ENCODE measurements at regions not wholly inside any gene's neighbourhood (a gene's known extent, or its start where the extent isn't known, plus 50 kb on each side); places are given as distances from the start of the nearest gene placed in this dataset.

DNA sequence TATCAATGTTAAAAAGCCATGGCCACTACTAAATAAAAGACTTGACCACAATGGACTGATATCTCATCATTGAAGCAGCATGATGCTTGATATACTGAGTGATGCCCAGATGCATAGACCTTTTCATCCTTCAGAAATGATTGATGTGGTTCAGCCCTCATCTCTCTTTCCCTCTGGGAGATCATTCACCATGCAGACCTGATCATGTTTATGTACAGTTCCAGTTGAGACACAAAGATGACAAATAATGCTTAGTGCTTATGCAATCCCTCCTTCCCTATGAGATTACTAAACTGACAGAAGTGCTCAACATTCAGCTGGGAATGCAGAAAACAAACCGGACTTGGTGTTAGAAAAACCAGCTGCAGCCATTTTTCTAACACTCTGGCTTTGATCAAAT is 91.9 kb upstream of the TLR4 start:
- Mint-ChIP-seq H3K4me3 (ENCODE audit: low read depth, unreplicated experiment) (no peak overlapping the region), H3K9me3 (ENCODE audit: low read depth, unreplicated experiment) (peaks cover 8% of the 10 kb centered on the region), H3K27me3 (ENCODE audit: unreplicated experiment) (no peaks in the 10 kb centered on the region), H3K4me1 (ENCODE audit: low read depth, unreplicated experiment) (no peaks in the 10 kb centered on the region), H3K27ac (ENCODE audit: unreplicated experiment) (no peak overlapping the region), H3K36me3 (ENCODE audit: insufficient read depth, unreplicated experiment) (no peaks in the 10 kb centered on the region)
- CTCF ChIA-PET = no interaction called here
- DNase-seq = no peak
- TF ChIP-seq, protein P1, sequence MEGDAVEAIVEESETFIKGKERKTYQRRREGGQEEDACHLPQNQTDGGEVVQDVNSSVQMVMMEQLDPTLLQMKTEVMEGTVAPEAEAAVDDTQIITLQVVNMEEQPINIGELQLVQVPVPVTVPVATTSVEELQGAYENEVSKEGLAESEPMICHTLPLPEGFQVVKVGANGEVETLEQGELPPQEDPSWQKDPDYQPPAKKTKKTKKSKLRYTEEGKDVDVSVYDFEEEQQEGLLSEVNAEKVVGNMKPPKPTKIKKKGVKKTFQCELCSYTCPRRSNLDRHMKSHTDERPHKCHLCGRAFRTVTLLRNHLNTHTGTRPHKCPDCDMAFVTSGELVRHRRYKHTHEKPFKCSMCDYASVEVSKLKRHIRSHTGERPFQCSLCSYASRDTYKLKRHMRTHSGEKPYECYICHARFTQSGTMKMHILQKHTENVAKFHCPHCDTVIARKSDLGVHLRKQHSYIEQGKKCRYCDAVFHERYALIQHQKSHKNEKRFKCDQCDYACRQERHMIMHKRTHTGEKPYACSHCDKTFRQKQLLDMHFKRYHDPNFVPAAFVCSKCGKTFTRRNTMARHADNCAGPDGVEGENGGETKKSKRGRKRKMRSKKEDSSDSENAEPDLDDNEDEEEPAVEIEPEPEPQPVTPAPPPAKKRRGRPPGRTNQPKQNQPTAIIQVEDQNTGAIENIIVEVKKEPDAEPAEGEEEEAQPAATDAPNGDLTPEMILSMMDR (IDR thresholded peaks at IDR 0.05; ENCODE audit: unreplicated experiment) = no peak
- BruUV-seq (replicated peaks) = no TSS peak
- intact Hi-C loops (cut with micrococcal nuclease; ENCODE audit: unreplicated experiment) = no loop called here

DNA sequence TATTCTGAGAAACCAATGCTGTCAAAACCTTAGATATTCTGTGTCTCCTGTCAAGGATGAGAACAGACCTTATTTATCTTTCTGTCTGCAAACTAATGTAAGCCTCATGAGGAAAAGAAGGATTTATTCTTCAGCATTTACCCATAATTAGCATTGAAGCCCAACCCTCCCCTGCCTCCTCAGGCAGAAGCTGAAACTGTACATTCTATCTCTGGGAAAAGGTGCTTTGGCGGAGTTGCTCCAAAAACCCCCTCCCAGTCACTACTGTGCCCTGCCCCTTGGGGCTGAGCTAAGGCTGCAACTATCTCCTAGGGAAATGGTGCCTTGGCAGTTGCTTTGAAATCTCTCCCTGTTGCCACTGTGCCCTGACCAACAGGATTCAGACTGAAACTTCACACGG is 106.2 kb upstream of the TLR4 start:
- Mint-ChIP-seq H3K9me3 (ENCODE audit: low read depth, unreplicated experiment) (peaks cover 15% of the 10 kb centered on the region), H3K27ac (ENCODE audit: unreplicated experiment) (no peak overlapping the region), H3K4me3 (ENCODE audit: low read depth, unreplicated experiment) (no peak overlapping the region), H3K4me1 (ENCODE audit: low read depth, unreplicated experiment) (no peaks in the 10 kb centered on the region), H3K36me3 (ENCODE audit: insufficient read depth, unreplicated experiment) (no peaks in the 10 kb centered on the region), H3K27me3 (ENCODE audit: unreplicated experiment) (no peaks in the 10 kb centered on the region)
- intact Hi-C loops (cut with micrococcal nuclease; ENCODE audit: unreplicated experiment) = no loop called here
- TF ChIP-seq, protein P1 (IDR thresholded peaks at IDR 0.05; ENCODE audit: unreplicated experiment) = no peak
- BruUV-seq (replicated peaks) = no TSS peak
- CTCF ChIA-PET = no interaction called here
- no peak for DNase-seq

DNA sequence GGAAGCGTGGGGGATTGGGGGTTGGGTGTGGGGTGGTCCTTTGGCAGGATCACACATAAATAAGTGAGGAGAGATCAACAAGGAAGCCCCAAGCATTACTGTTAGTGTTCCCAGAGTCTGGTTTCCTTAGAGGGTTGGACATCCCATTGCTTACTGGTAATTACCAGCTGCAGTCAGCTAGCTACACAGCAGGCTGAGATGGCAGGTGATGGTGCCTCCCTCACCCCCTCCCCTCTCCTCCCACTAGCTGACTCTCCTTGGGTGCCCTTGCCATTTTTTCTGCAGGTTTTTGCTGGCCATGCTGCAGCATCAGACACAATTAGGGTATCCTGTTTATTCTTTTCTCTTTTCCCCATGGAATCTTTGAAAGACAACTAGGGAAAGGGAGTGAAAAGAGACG is 107.5 kb upstream of the TLR4 start:
- TF ChIP-seq, protein P1 (IDR thresholded peaks at IDR 0.05; ENCODE audit: unreplicated experiment) = no peak
- Mint-ChIP-seq H3K27me3 (ENCODE audit: unreplicated experiment) (no peaks in the 10 kb centered on the region), H3K27ac (ENCODE audit: unreplicated experiment) (no peak overlapping the region), H3K36me3 (ENCODE audit: insufficient read depth, unreplicated experiment) (no peaks in the 10 kb centered on the region), H3K9me3 (ENCODE audit: low read depth, unreplicated experiment) (peaks cover 12% of the 10 kb centered on the region), H3K4me3 (ENCODE audit: low read depth, unreplicated experiment) (no peak overlapping the region), H3K4me1 (ENCODE audit: low read depth, unreplicated experiment) (no peaks in the 10 kb centered on the region)
- CTCF ChIA-PET = no interaction called here
- no TSS peak for BruUV-seq (replicated peaks)
- intact Hi-C loops (cut with micrococcal nuclease; ENCODE audit: unreplicated experiment) = no loop called here
- no peak for DNase-seq

DNA sequence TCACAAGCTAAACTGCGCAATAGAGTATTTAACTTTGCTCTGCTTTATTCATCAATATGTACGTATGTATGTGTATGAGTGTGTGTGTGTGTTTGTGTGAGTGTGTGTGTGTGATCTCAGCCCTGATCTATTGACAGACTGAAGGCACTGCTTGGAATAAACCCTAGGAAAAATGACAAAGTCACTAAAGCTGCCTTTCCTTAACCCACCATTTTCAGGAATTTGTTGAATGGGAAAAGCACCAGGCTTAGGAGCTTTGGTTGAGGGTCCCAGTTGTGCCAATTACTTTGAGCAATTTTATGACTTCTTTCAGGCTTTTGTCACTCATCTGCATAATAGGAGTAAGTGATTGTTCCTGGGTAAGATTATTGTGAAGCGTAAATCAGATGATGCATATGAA is 108.6 kb upstream of the TLR4 start:
- H3K27ac Mint-ChIP-seq (ENCODE audit: unreplicated experiment) = no peak overlapping the region
- no TSS peak for BruUV-seq (replicated peaks)
- TF ChIP-seq, protein P1 (IDR thresholded peaks at IDR 0.05; ENCODE audit: unreplicated experiment) = no peak
- peaks cover 14% of the 10 kb centered on the region for H3K9me3 Mint-ChIP-seq (ENCODE audit: low read depth, unreplicated experiment)
- H3K4me1 Mint-ChIP-seq (ENCODE audit: low read depth, unreplicated experiment) = no peaks in the 10 kb centered on the region
- no peak overlapping the region for H3K4me3 Mint-ChIP-seq (ENCODE audit: low read depth, unreplicated experiment)
- intact Hi-C loops (cut with micrococcal nuclease; ENCODE audit: unreplicated experiment) = no loop called here
- no peaks in the 10 kb centered on the region for H3K36me3 Mint-ChIP-seq (ENCODE audit: insufficient read depth, unreplicated experiment)
- no peak for DNase-seq
- H3K27me3 Mint-ChIP-seq (ENCODE audit: unreplicated experiment) = no peaks in the 10 kb centered on the region
- CTCF ChIA-PET = no interaction called here

DNA sequence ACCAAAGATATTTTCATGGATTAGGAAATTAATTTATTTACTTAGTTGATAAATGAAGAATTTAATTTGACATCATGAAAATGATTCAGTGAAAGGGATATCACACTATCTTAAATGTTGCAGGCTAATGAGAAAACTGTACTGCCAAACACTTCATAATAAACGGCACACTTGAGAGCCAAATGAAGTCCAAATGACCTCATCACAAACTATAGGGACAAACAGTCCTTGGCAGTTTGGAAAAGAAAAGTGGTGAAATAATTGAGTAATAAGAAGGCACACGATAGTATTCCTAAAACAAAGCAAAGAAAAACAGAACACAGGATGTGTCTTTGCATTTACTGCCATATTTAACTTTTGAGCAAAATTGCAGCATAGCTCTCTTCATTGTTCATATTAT is 116.9 kb upstream of the TLR4 start:
- intact Hi-C loops (cut with micrococcal nuclease; ENCODE audit: unreplicated experiment) = no loop called here
- Mint-ChIP-seq H3K27me3 (ENCODE audit: unreplicated experiment) (no peaks in the 10 kb centered on the region), H3K4me1 (ENCODE audit: low read depth, unreplicated experiment) (no peaks in the 10 kb centered on the region), H3K4me3 (ENCODE audit: low read depth, unreplicated experiment) (no peak overlapping the region), H3K27ac (ENCODE audit: unreplicated experiment) (no peak overlapping the region), H3K9me3 (ENCODE audit: low read depth, unreplicated experiment) (peaks cover 5% of the 10 kb centered on the region), H3K36me3 (ENCODE audit: insufficient read depth, unreplicated experiment) (no peaks in the 10 kb centered on the region)
- TF ChIP-seq, protein P1 (IDR thresholded peaks at IDR 0.05; ENCODE audit: unreplicated experiment) = no peak
- CTCF ChIA-PET = no interaction called here
- DNase-seq = no peak
- BruUV-seq (replicated peaks) = no TSS peak

Measured in Calu3 (cell line).